A549 (cell line): ENCODE measurements at regions not wholly inside any gene's neighbourhood (a gene's known extent, or its start where the extent isn't known, plus 50 kb on each side); places are given as distances from the start of the nearest gene placed in this dataset.
"Not testable (repeated sequence)": the region's sequence is repeated elsewhere in the genome, so short reads cannot be mapped to it uniquely, and the experiment has no call there.

Experiments used
- CEBPB ChIP-seq, 2 experiments: fragments of >200 bp in 1 of 2; sonication (Bioruptor Twin) in 1 of 2; formaldehyde crosslinking in 1 of 2; IDR thresholded peaks; 2 replicates each; pipeline ENCODE4 v1.6.1; 2012 to 2016
- EP300 ChIP-seq, 2 experiments: fragments of >200 bp; sonication (Bioruptor Twin); formaldehyde crosslinking; IDR thresholded peaks; 2 replicates in 1 of 2; 3 replicates in 1 of 2; pipeline ENCODE4 v1.6.1; 2016 to 2017
- ESRRA ChIP-seq: fragments of 150-350 bp; IDR thresholded peaks from 2 replicates; pipeline ENCODE4 v1.6.1; 2014; ENCODE audit warnings: mild to moderate bottlenecking, low read length, borderline replicate concordance
- FOSB ChIP-seq: fragments of 250-450 bp; sonication (Bioruptor Pico); IDR thresholded peaks from 2 replicates; pipeline ENCODE4 v1.5.0; 2020; ENCODE audit warnings: mild to moderate bottlenecking, moderate library complexity
- MAZ ChIP-seq: fragments of 150-350 bp; IDR thresholded peaks from 2 replicates; pipeline ENCODE4 v1.6.1; 2014; ENCODE audit warnings: antibody characterized with exemption, low read depth, low read length, borderline replicate concordance
- POLR2A ChIP-seq: IDR thresholded peaks from 2 replicates; pipeline ENCODE4 v1.6.1; 2012; ENCODE audit warnings: mild to moderate bottlenecking, low read length
- RAD21 ChIP-seq, 2 experiments: fragments of >200 bp in 1 of 2; sonication (Bioruptor Twin) in 1 of 2; formaldehyde crosslinking in 1 of 2; IDR thresholded peaks in 1 of 2; conservative IDR thresholded peaks in 1 of 2; 2 replicates in 1 of 2; 3 replicates in 1 of 2; pipeline ENCODE4 v1.6.1; 2012 to 2018; ENCODE audit warnings: inconsistent platforms in 1 of 2
- RFX5 ChIP-seq: fragments of 450-650 bp; IDR thresholded peaks from 2 replicates; pipeline ENCODE4 v1.7.1; 2014; ENCODE audit warnings: antibody characterized with exemption, mild to moderate bottlenecking, moderate library complexity
- SMC3 ChIP-seq: fragments of >200 bp; sonication (Bioruptor Twin); formaldehyde crosslinking; IDR thresholded peaks from 3 replicates; pipeline ENCODE4 v1.6.1; 2018; ENCODE audit warnings: inconsistent platforms
- ZNF302 ChIP-seq: fragments of 250-450 bp; sonication (Bioruptor Pico); IDR thresholded peaks from 2 replicates; pipeline ENCODE4 v1.9.0; 2021; ENCODE audit warnings: inconsistent platforms, mild to moderate bottlenecking, moderate library complexity
- TF ChIP-seq, protein P1 (sequence below): fragments of >200 bp; sonication (Bioruptor Twin); formaldehyde crosslinking; IDR thresholded peaks from 3 replicates; pipeline ENCODE4 v1.5.1; 2016
- TF ChIP-seq, protein P2 (sequence below): IDR thresholded peaks from 2 replicates; pipeline ENCODE4 v1.6.1; 2012

DNA sequence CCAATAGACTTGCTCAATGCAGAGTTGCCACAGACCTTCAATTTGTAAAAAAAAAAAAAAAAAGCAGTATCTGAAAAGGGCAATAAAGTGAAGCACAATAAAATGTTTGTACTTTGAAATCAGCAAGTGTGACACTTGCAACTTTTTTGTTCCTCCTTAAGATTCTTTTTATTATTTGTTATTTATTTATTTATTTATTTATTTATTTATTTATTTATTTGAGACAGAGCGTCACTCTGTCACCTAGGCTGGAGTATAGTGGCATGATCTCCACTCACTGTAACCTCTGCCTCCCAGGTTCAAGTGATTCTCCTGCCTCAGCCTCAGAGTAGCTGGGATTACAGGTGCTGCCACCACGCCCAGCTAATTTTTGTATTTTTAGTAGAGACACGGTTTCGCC lies 416.5 kb upstream of the RORB start:
- TF ChIP-seq RFX5; RAD21 (conservative IDR thresholded peaks at IDR 0.05 in 1 of 2, IDR thresholded peaks at IDR 0.05 in 1 of 2); FOSB (CRISPR knock-in tag); POLR2A; EP300 (IDR thresholded peaks at IDR 0.05); ZNF302 (CRISPR knock-in tag); MAZ; CEBPB (IDR thresholded peaks at IDR 0.05); SMC3; ESRRA: not testable (repeated sequence)
- TF ChIP-seq, protein P1, sequence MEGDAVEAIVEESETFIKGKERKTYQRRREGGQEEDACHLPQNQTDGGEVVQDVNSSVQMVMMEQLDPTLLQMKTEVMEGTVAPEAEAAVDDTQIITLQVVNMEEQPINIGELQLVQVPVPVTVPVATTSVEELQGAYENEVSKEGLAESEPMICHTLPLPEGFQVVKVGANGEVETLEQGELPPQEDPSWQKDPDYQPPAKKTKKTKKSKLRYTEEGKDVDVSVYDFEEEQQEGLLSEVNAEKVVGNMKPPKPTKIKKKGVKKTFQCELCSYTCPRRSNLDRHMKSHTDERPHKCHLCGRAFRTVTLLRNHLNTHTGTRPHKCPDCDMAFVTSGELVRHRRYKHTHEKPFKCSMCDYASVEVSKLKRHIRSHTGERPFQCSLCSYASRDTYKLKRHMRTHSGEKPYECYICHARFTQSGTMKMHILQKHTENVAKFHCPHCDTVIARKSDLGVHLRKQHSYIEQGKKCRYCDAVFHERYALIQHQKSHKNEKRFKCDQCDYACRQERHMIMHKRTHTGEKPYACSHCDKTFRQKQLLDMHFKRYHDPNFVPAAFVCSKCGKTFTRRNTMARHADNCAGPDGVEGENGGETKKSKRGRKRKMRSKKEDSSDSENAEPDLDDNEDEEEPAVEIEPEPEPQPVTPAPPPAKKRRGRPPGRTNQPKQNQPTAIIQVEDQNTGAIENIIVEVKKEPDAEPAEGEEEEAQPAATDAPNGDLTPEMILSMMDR = not testable (repeated sequence)
- TF ChIP-seq, protein P2, sequence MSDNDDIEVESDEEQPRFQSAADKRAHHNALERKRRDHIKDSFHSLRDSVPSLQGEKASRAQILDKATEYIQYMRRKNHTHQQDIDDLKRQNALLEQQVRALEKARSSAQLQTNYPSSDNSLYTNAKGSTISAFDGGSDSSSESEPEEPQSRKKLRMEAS = not testable (repeated sequence)
